Uterus (tissue), 2 donors: ENCODE measurements at regions not wholly inside any gene's neighbourhood (a gene's known extent, or its start where the extent isn't known, plus 50 kb on each side); places are given as distances from the start of the nearest gene placed in this dataset.

Experiments
- POLR2A ChIP-seq, 2 donors: fragments of 450-650 bp; IDR thresholded peaks; one replicate each; pipeline ENCODE4 v1.6.1; 2016; ENCODE audit warnings: antibody characterized with exemption in 2 of 2, mild to moderate bottlenecking in 1 of 2, moderate library complexity in 1 of 2
- TF ChIP-seq, protein P1 (sequence below), 4 experiments: fragments of 200-600 bp in 2 of 4; fragments of 450-650 bp in 2 of 4; sonication (generic) in 2 of 4; IDR thresholded peaks; one replicate each; pipeline ENCODE4 v1.5.1; 2016 to 2019; ENCODE audit warnings: antibody characterized with exemption in 4 of 4, mild to moderate bottlenecking in 2 of 4, moderate library complexity in 1 of 4

DNA sequence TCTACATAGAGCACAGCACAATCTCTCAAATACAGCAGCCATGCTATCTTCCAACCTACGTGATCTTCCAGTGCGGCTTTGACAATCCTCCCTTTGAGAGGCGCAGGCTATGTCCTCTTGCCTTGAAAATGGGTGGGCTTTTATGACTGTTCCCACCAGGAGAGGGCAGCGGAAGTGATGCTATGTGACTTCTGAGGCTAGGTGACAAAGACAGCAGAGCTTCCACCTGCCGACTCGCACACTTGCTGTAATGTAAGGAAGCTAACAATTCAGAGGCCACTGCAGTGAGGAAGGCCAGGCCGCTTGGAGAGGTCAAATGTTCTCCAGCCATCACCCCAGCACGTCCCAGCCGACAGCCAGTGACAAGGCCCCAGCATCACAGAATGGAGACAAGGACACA lies 65.8 kb downstream of the MRPL57 start:
- TF ChIP-seq, protein P1, sequence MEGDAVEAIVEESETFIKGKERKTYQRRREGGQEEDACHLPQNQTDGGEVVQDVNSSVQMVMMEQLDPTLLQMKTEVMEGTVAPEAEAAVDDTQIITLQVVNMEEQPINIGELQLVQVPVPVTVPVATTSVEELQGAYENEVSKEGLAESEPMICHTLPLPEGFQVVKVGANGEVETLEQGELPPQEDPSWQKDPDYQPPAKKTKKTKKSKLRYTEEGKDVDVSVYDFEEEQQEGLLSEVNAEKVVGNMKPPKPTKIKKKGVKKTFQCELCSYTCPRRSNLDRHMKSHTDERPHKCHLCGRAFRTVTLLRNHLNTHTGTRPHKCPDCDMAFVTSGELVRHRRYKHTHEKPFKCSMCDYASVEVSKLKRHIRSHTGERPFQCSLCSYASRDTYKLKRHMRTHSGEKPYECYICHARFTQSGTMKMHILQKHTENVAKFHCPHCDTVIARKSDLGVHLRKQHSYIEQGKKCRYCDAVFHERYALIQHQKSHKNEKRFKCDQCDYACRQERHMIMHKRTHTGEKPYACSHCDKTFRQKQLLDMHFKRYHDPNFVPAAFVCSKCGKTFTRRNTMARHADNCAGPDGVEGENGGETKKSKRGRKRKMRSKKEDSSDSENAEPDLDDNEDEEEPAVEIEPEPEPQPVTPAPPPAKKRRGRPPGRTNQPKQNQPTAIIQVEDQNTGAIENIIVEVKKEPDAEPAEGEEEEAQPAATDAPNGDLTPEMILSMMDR (IDR thresholded peaks at IDR 0.05) = no peak
- no peak for TF ChIP-seq POLR2A (IDR thresholded peaks at IDR 0.05)
